Endothelial cell of umbilical vein (primary cell): ENCODE measurements at regions not wholly inside any gene's neighbourhood (a gene's known extent, or its start where the extent isn't known, plus 50 kb on each side); places are given as distances from the start of the nearest gene placed in this dataset.

Experiments used
- BruUV-seq: library from RNA; stranded (reverse); fragments of 400-500 nt; replicated peaks from 2 replicates; lab custom pipeline; 2021; lab: Mats Ljungman, UMichigan
- CTCF ChIA-PET: fragments of 300-600, 350-600 bp; sonication (Branson Sonifier 250); formaldehyde crosslinking; loops from one replicate; lab custom pipeline; 2021; ENCODE audit warnings: antibody characterized with exemption, inconsistent platforms; lab: Charles Lee
- POLR2A ChIA-PET: fragments of 300-600, 350-600 bp; sonication (Branson Sonifier 250); formaldehyde crosslinking; loops from one replicate; lab custom pipeline; 2021; ENCODE audit warnings: antibody characterized with exemption, inconsistent platforms; lab: Charles Lee
- DNase-seq: peaks from one replicate; pipeline ENCODE4 v3.0.0-alpha.2; 2011; ENCODE audit warnings: low read depth, low spot score
- FAIRE-seq: peaks from 2 replicates; lab custom pipeline; 2011; peaks lifted over from hg19 to GRCh38; lab: Jason Lieb, UNC
- H2AFZ ChIP-seq: 2 replicates; pipeline ENCODE4 v1.6.0; 2012; ENCODE audit warnings: low read depth, low read length, control low read depth, inconsistent platforms
- H3K27ac ChIP-seq: 2 replicates; pipeline ENCODE4 v1.5.1; 2011; ENCODE audit warnings: low read depth, mild to moderate bottlenecking, control low read depth, low read length, moderate library complexity; ENCODE audit not compliant: insufficient read depth
- H3K27me3 ChIP-seq, 2 experiments: 2 replicates each; pipeline versions ENCODE4 v1.6.0 to v1.6.1; 2011; ENCODE audit warnings: low read length in 2 of 2, mixed read lengths in 1 of 2; ENCODE audit not compliant: control insufficient read depth in 2 of 2, insufficient read depth in 2 of 2
- H3K36me3 ChIP-seq, 2 experiments: 2 replicates in 1 of 2; 3 replicates in 1 of 2; pipeline ENCODE4 v1.5.1; 2011; ENCODE audit warnings: low read length in 2 of 2, mild to moderate bottlenecking in 1 of 2, moderate library complexity in 1 of 2; ENCODE audit not compliant: control insufficient read depth in 2 of 2, insufficient read depth in 2 of 2; ENCODE audit errors: extremely low read depth in 1 of 2
- H3K4me1 ChIP-seq: 3 replicates; pipeline ENCODE4 v1.5.1; 2011; ENCODE audit warnings: mild to moderate bottlenecking, low read length; ENCODE audit not compliant: control insufficient read depth, insufficient read depth; ENCODE audit errors: extremely low read depth
- H3K4me2 ChIP-seq: 2 replicates; pipeline ENCODE4 v1.6.1; 2011; ENCODE audit warnings: low read length, control low read depth, mixed read lengths; ENCODE audit not compliant: insufficient read depth
- H3K4me3 ChIP-seq, 3 experiments: fragments of 200-600 bp in 1 of 3; sonication (generic), shearing (Covaris generic) in 1 of 3; replicated peaks in 1 of 3; 2 replicates each; pipeline ENCODE4 v1.5.1; 2011 to 2016; ENCODE audit warnings: control low read depth in 3 of 3, low read length in 3 of 3, mild to moderate bottlenecking in 2 of 3, inconsistent platforms in 1 of 3, low read depth in 1 of 3, moderate library complexity in 1 of 3; ENCODE audit not compliant: insufficient read depth in 1 of 3
- H3K79me2 ChIP-seq: 2 replicates; pipeline ENCODE4 v1.6.0; 2012; ENCODE audit warnings: low read length, inconsistent platforms; ENCODE audit not compliant: control insufficient read depth, insufficient read depth
- H3K9ac ChIP-seq: replicated peaks from 2 replicates; pipeline ENCODE3; 2011; ENCODE audit warnings: low read length, control low read depth; ENCODE audit not compliant: insufficient read depth; ENCODE audit errors: extremely low read depth
- H3K9me1 ChIP-seq: replicated peaks from 3 replicates; pipeline ENCODE4 v1.6.0; 2011; ENCODE audit warnings: mild to moderate bottlenecking, low read length; ENCODE audit not compliant: control insufficient read depth, insufficient read depth; ENCODE audit errors: extremely low read depth
- H3K9me3 ChIP-seq: replicated peaks from 2 replicates; pipeline ENCODE4 v1.5.1; 2012; ENCODE audit warnings: low read length, inconsistent platforms; ENCODE audit not compliant: control insufficient read depth, insufficient read depth
- H4K20me1 ChIP-seq: replicated peaks from 2 replicates; pipeline ENCODE3; 2011; ENCODE audit warnings: mild to moderate bottlenecking, low read length; ENCODE audit not compliant: control insufficient read depth, insufficient read depth; ENCODE audit errors: extremely low read depth
- EZH2 ChIP-seq: IDR thresholded peaks from 2 replicates; pipeline ENCODE4 v1.6.1; 2012; ENCODE audit warnings: borderline replicate concordance, low read depth, mild to moderate bottlenecking, moderate library complexity, low read length, inconsistent platforms; ENCODE audit not compliant: severe bottlenecking
- FOS ChIP-seq: IDR thresholded peaks from 2 replicates; pipeline ENCODE4 v1.6.1; 2011; ENCODE audit warnings: mild to moderate bottlenecking, low read length, moderate library complexity, borderline replicate concordance; ENCODE audit not compliant: insufficient read depth
- GATA2 ChIP-seq: IDR thresholded peaks from 2 replicates; pipeline ENCODE4 v1.7.0; 2011; ENCODE audit warnings: low read depth, mild to moderate bottlenecking, moderate library complexity, mixed read lengths, low read length; ENCODE audit not compliant: insufficient read length, insufficient read depth
- POLR2A ChIP-seq: IDR thresholded peaks from 2 replicates; pipeline ENCODE4 v1.6.1; 2012; ENCODE audit warnings: low read depth, mild to moderate bottlenecking, control low read depth, low read length
- POLR2AphosphoS5 ChIP-seq: IDR thresholded peaks from 2 replicates; pipeline ENCODE4 v1.6.1; 2012; ENCODE audit warnings: low read depth, mild to moderate bottlenecking, control low read depth, low read length, moderate library complexity; ENCODE audit not compliant: insufficient read depth
- dilution Hi-C: fragments of 300-500 bp; cut with MboI; formaldehyde crosslinking; loops from one replicate; pipeline ENCODE4 v1.15.0; 2019; ENCODE audit warnings: low sequenced_read_pairs; ENCODE audit not compliant: extremely low pct_ligation_motif_present
- intact Hi-C: fragments of 100-400 bp; cut with micrococcal nuclease; formaldehyde crosslinking; loops from one replicate; pipeline ENCODE4 v1.10.0; 2022
- TF ChIP-seq, protein P1 (sequence below), 2 donors: IDR thresholded peaks; 1 replicate in 1 of 2; 2 replicates in 1 of 2; pipeline ENCODE4 v1.5.1; 2011; ENCODE audit warnings: low read length in 2 of 2, mild to moderate bottlenecking in 2 of 2, moderate library complexity in 2 of 2, control low read depth in 1 of 2, inconsistent platforms in 1 of 2, low read depth in 1 of 2; ENCODE audit not compliant: insufficient read depth in 1 of 2; ENCODE audit errors: extremely low read depth in 1 of 2

DNA sequence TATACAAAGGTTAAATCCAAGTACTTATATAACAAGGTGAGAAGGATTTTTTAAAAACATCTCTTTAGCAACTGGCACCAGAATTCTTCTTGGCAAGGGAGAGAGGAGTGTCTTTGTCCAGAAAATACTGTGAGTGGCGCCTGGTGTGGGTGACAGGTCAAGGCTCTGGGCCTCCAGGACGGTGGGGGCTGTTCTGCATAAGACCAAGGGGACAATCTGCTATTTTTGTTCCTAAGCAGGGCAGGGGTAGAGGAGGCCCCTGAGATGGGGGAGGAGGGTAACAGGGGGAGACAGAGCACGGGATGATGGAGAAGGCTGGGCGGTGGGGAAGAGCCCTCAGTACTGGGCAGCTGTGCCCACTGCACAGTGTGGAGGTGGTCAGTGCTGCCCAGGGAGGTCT is 51.6 kb upstream of the TAF1B start:
- H3K4me3 ChIP-seq, result no peak overlapping the region
- no peaks in the 10 kb centered on the region for H3K36me3 ChIP-seq
- H3K79me2 ChIP-seq, result no peaks in the 10 kb centered on the region
- H3K4me2 ChIP-seq, result no peak overlapping the region
- H3K9ac ChIP-seq, result no peak overlapping the region
- no peaks in the 10 kb centered on the region for H3K9me1 ChIP-seq
- peaks cover 0 to 5% of the 10 kb centered on the region in 2 experiments for H3K27me3 ChIP-seq
- no peaks in the 10 kb centered on the region for H3K4me1 ChIP-seq
- no peaks in the 10 kb centered on the region for H4K20me1 ChIP-seq
- H2AFZ ChIP-seq, result no peak overlapping the region
- no TSS peak for BruUV-seq
- dilution Hi-C loops (no loop called here), intact Hi-C loops (no loop called here)
- FAIRE-seq (no peak), DNase-seq (no peak)
- TF ChIP-seq GATA2, result no peak
- TF ChIP-seq FOS, result no peak
- no peak for TF ChIP-seq POLR2A
- TF ChIP-seq EZH2, result no peak
- no peak overlapping the region for H3K27ac ChIP-seq
- no peaks in the 10 kb centered on the region for H3K9me3 ChIP-seq
- ChIA-PET POLR2A (no interaction called here), CTCF (interaction anchor here (1.6 kb wide), 1 partner anchor 21 kb away, joined by 3 read pairs; no protein-coding TSS in a partner anchor)

GRCh38 chr2:9793156-9793917 is 49.9 kb upstream of the TAF1B start:
- H3K9me3 ChIP-seq, result no peaks in the 10 kb centered on the region
- no peak overlapping the region for H3K27ac ChIP-seq
- H3K36me3 ChIP-seq, result no peaks in the 10 kb centered on the region
- DNase-seq (no peak), FAIRE-seq (no peak)
- no peak for TF ChIP-seq EZH2
- no peak for TF ChIP-seq POLR2AphosphoS5
- no peak for TF ChIP-seq POLR2A
- TF ChIP-seq, protein P1, sequence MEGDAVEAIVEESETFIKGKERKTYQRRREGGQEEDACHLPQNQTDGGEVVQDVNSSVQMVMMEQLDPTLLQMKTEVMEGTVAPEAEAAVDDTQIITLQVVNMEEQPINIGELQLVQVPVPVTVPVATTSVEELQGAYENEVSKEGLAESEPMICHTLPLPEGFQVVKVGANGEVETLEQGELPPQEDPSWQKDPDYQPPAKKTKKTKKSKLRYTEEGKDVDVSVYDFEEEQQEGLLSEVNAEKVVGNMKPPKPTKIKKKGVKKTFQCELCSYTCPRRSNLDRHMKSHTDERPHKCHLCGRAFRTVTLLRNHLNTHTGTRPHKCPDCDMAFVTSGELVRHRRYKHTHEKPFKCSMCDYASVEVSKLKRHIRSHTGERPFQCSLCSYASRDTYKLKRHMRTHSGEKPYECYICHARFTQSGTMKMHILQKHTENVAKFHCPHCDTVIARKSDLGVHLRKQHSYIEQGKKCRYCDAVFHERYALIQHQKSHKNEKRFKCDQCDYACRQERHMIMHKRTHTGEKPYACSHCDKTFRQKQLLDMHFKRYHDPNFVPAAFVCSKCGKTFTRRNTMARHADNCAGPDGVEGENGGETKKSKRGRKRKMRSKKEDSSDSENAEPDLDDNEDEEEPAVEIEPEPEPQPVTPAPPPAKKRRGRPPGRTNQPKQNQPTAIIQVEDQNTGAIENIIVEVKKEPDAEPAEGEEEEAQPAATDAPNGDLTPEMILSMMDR (IDR thresholded peaks at IDR 0.05; ENCODE audit: extremely low read depth in 1 of 2, insufficient read depth in 1 of 2, low read depth in 1 of 2, low read length in 2 of 2), result no peak
- H3K4me3 ChIP-seq, result no peak overlapping the region
- ChIA-PET CTCF (interaction anchor here (1.2 to 1.8 kb wide), 3 partner anchors 15 to 191 kb away, joined by 3 to 6 read pairs (median 3); no protein-coding TSS in a partner anchor), POLR2A (interaction anchor here (0.6 kb wide), 1 partner anchor 278 kb away, joined by 5 read pairs; no protein-coding TSS in a partner anchor)
- no peak overlapping the region for H3K9ac ChIP-seq
- H4K20me1 ChIP-seq, result no peaks in the 10 kb centered on the region
- H3K79me2 ChIP-seq, result no peaks in the 10 kb centered on the region
- intact Hi-C loops, result no loop called here
- no peaks in the 10 kb centered on the region for H3K27me3 ChIP-seq
- H3K9me1 ChIP-seq, result no peaks in the 10 kb centered on the region
- dilution Hi-C loops, result no loop called here
- no peak overlapping the region for H3K4me2 ChIP-seq
- BruUV-seq, result no TSS peak
- no peaks in the 10 kb centered on the region for H3K4me1 ChIP-seq
- no peak overlapping the region for H2AFZ ChIP-seq
